Astrocyte (in vitro differentiated cells and primary cell): ENCODE measurements at regions not wholly inside any gene's neighbourhood (a gene's known extent, or its start where the extent isn't known, plus 50 kb on each side); places are given as distances from the start of the nearest gene placed in this dataset.
"Not testable (repeated sequence)": the region's sequence is repeated elsewhere in the genome, so short reads cannot be mapped to it uniquely, and the experiment has no call there.

Experiments used
- DNase-seq: peaks from one replicate; pipeline ENCODE4 v3.0.0-alpha.2; 2010; ENCODE audit warnings: low read depth
- FAIRE-seq: peaks from 2 replicates; lab custom pipeline; 2011; peaks lifted over from hg19 to GRCh38; lab: Jason Lieb, UNC
- H2AFZ ChIP-seq: 2 replicates; pipeline ENCODE4 v1.6.0; 2012; ENCODE audit warnings: low read depth, low read length, inconsistent platforms
- H3K27ac ChIP-seq: 2 replicates; pipeline ENCODE4 v1.5.1; 2011; ENCODE audit warnings: low read depth, low read length, inconsistent platforms
- H3K27me3 ChIP-seq: 2 replicates; pipeline ENCODE4 v1.6.0; 2011; ENCODE audit warnings: low read length, inconsistent platforms; ENCODE audit not compliant: insufficient read depth
- H3K36me3 ChIP-seq: 2 replicates; pipeline ENCODE4 v1.5.1; 2011; ENCODE audit warnings: low read length, inconsistent platforms; ENCODE audit not compliant: insufficient read depth
- H3K4me1 ChIP-seq: 2 replicates; pipeline ENCODE4 v1.5.1; 2011; ENCODE audit warnings: low read length, inconsistent platforms; ENCODE audit not compliant: insufficient read depth
- H3K4me2 ChIP-seq: 2 replicates; pipeline ENCODE4 v1.6.0; 2012; ENCODE audit warnings: low read length, inconsistent platforms
- H3K4me3 ChIP-seq: 2 replicates; pipeline ENCODE4 v1.5.1; 2011; ENCODE audit warnings: low read depth, mild to moderate bottlenecking, low read length, inconsistent platforms; ENCODE audit not compliant: insufficient read depth
- H3K79me2 ChIP-seq: 2 replicates; pipeline ENCODE4 v1.6.0; 2012; ENCODE audit warnings: mild to moderate bottlenecking, low read length, inconsistent platforms; ENCODE audit not compliant: insufficient read depth
- H3K9ac ChIP-seq: 2 replicates; pipeline ENCODE4 v1.6.0; 2012; ENCODE audit warnings: mild to moderate bottlenecking, low read length, inconsistent platforms
- H3K9me3 ChIP-seq: 2 replicates; pipeline ENCODE4 v1.5.1; 2012; ENCODE audit warnings: low read depth, mild to moderate bottlenecking, low read length, inconsistent platforms; ENCODE audit not compliant: insufficient read depth
- H4K20me1 ChIP-seq: 2 replicates; pipeline ENCODE4 v1.6.0; 2012; ENCODE audit warnings: low read length, inconsistent platforms; ENCODE audit not compliant: insufficient read depth
- H3K27ac Mint-ChIP-seq: one replicate; pipeline ENCODE4 v1.8.0; 2021; ENCODE audit warnings: mild to moderate bottlenecking, mixed read lengths; ENCODE audit not compliant: unreplicated experiment
- H3K27me3 Mint-ChIP-seq: one replicate; pipeline ENCODE4 v1.8.0; 2021; ENCODE audit warnings: low read depth, mixed read lengths; ENCODE audit not compliant: unreplicated experiment
- H3K36me3 Mint-ChIP-seq: one replicate; pipeline ENCODE4 v1.8.0; 2021; ENCODE audit warnings: low read depth, mixed read lengths; ENCODE audit not compliant: unreplicated experiment
- H3K4me1 Mint-ChIP-seq: one replicate; pipeline ENCODE4 v1.8.0; 2021; ENCODE audit warnings: low read depth, mixed read lengths; ENCODE audit not compliant: unreplicated experiment
- H3K4me3 Mint-ChIP-seq: one replicate; pipeline ENCODE4 v1.8.0; 2021; ENCODE audit warnings: mild to moderate bottlenecking, moderate library complexity, mixed read lengths; ENCODE audit not compliant: unreplicated experiment
- H3K9me3 Mint-ChIP-seq: one replicate; pipeline ENCODE4 v1.8.0; 2021; ENCODE audit warnings: mild to moderate bottlenecking, mixed read lengths; ENCODE audit not compliant: unreplicated experiment
- EZH2 ChIP-seq: IDR thresholded peaks from 2 replicates; pipeline ENCODE4 v1.6.1; 2012; ENCODE audit warnings: mild to moderate bottlenecking, low read length, inconsistent platforms; ENCODE audit not compliant: insufficient read depth
- TF ChIP-seq, protein P1 (sequence below): IDR thresholded peaks from 2 replicates; pipeline ENCODE4 v1.5.1; 2011; ENCODE audit warnings: low read depth, mild to moderate bottlenecking, inconsistent platforms, low read length, moderate library complexity; ENCODE audit not compliant: insufficient read depth

DNA sequence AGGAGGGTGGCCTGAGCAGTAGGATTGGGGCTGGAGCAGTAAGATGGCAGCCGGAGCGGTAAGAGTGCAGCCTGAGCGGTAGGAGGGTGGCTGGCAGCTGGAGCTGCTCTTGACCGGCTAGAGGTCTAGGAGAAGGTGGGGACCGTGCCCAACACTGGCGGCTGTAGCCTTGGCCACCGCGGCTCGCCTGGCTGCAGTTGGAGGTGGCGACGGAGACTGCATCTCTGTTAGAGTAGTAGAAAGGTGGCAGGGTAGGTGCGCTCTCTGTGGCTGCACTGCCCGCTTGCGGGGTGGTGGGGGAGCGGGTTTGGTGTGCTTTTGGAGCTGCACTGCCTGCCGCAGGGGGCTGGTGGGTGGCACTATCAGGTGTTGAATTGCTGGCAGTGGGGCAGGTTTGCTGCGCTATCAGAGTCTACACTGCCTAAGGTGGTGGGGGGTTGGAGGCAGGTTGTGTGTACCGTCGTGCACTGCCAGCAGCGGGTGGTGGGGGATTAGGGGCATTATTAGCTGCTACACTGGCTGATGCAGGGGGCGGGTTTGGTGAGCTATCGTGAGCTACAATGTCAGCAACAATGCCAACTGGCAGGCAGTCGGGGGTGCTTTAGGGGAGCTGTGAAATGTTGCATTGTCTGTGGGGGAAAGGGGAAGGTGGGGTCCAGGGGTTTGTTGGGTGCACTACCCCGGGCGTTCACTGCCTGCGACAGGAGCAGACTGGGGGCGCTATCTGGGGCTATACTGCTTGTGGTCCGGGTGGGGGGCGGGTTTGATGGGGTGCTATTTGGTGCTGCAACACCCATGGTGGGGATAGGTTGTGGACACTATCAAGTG, 4461.3 kb upstream of the OR11H1 start:
- Histone ChIP-seq H3K9ac (no peak overlapping the region), H3K27ac (no peak overlapping the region), H3K4me1 (no peaks in the 10 kb centered on the region), H3K4me3 (no peak overlapping the region), H4K20me1 (no peaks in the 10 kb centered on the region), H3K36me3 (no peaks in the 10 kb centered on the region), H3K9me3 (peaks cover 30% of the 10 kb centered on the region), H2AFZ (no peak overlapping the region), H3K4me2 (no peak overlapping the region), H3K27me3 (no peaks in the 10 kb centered on the region), H3K79me2 (no peaks in the 10 kb centered on the region)
- Mint-ChIP-seq H3K27me3 (no peaks in the 10 kb centered on the region), H3K4me3 (no peak overlapping the region), H3K27ac (no peak overlapping the region), H3K36me3 (peaks cover 3% of the 10 kb centered on the region), H3K4me1 (no peaks in the 10 kb centered on the region), H3K9me3 (peaks cover 29% of the 10 kb centered on the region)
- DNase-seq (no peak), FAIRE-seq (no peak)
- TF ChIP-seq, protein P1, sequence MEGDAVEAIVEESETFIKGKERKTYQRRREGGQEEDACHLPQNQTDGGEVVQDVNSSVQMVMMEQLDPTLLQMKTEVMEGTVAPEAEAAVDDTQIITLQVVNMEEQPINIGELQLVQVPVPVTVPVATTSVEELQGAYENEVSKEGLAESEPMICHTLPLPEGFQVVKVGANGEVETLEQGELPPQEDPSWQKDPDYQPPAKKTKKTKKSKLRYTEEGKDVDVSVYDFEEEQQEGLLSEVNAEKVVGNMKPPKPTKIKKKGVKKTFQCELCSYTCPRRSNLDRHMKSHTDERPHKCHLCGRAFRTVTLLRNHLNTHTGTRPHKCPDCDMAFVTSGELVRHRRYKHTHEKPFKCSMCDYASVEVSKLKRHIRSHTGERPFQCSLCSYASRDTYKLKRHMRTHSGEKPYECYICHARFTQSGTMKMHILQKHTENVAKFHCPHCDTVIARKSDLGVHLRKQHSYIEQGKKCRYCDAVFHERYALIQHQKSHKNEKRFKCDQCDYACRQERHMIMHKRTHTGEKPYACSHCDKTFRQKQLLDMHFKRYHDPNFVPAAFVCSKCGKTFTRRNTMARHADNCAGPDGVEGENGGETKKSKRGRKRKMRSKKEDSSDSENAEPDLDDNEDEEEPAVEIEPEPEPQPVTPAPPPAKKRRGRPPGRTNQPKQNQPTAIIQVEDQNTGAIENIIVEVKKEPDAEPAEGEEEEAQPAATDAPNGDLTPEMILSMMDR, result no peak
- no peak for TF ChIP-seq EZH2

DNA sequence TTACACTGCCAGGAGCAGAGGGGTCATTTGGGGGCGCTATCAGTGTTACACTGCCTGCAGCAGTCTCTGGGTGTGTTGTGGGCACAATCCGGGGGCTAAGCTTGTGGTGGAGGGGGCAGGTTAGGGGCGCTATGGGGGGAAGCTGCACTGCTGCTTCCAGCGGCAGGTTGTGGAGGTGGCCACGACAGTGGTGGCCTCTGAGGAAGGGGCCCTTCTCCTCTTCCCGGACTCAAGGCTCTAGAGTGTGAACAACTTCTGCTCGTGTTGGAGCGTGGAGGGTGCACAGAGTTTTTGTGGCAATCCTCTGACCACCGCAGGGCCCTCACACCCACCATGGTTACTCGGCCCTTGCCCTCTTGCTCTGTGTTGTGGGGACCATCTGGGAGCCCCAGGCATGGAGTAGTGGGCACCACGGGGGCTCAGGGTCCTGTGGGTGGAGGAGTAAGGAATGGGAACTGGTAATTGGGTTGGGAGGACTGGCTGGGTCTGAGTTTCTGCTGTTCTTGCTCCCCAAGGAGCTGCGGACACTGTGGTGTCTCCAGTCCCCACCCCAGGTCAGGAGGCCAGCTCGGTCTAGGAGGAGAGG, 4460.6 kb upstream of the OR11H1 start:
- H2AFZ ChIP-seq, H3K4me1 ChIP-seq, H3K4me3 Mint-ChIP-seq, H3K36me3 Mint-ChIP-seq, H3K36me3 ChIP-seq, H3K27ac Mint-ChIP-seq, FAIRE-seq, H3K79me2 ChIP-seq, H3K4me1 Mint-ChIP-seq, H3K9ac ChIP-seq, H3K27me3 Mint-ChIP-seq, H3K27me3 ChIP-seq, H3K27ac ChIP-seq, DNase-seq, H3K4me2 ChIP-seq, H3K4me3 ChIP-seq, H4K20me1 ChIP-seq: not testable (repeated sequence)
- peaks cover 29% of the 10 kb centered on the region for H3K9me3 Mint-ChIP-seq
- peaks cover 30% of the 10 kb centered on the region for H3K9me3 ChIP-seq

DNA sequence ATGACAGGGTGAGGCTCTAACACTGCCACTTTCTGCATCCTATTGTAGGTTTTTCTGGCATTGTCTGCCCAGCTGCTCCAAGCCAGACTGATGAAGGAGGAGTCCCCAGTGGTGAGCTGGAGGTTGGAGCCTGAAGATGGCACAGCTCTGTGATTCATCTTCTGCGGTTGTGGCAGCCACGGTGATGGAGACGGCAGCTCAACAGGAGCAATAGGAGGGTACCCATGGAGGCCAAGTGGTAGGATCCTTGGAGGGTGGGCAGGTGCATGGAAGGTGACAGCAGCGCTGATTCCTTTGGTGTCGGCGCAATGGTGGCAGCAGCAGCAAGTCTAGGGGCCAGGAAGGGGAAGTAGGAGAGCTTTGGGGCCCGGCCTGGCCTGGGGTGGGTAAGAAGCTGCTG, 4460.1 kb upstream of the OR11H1 start:
- H3K4me3 Mint-ChIP-seq, H4K20me1 ChIP-seq, FAIRE-seq, H3K27ac Mint-ChIP-seq, H3K27me3 Mint-ChIP-seq, H3K36me3 Mint-ChIP-seq, H3K79me2 ChIP-seq, H2AFZ ChIP-seq, H3K4me2 ChIP-seq, H3K9ac ChIP-seq, H3K4me3 ChIP-seq, H3K4me1 Mint-ChIP-seq, H3K4me1 ChIP-seq, H3K27me3 ChIP-seq, DNase-seq, H3K27ac ChIP-seq, H3K36me3 ChIP-seq: not testable (repeated sequence)
- peaks cover 30% of the 10 kb centered on the region for H3K9me3 ChIP-seq
- H3K9me3 Mint-ChIP-seq, result peaks cover 26% of the 10 kb centered on the region

DNA sequence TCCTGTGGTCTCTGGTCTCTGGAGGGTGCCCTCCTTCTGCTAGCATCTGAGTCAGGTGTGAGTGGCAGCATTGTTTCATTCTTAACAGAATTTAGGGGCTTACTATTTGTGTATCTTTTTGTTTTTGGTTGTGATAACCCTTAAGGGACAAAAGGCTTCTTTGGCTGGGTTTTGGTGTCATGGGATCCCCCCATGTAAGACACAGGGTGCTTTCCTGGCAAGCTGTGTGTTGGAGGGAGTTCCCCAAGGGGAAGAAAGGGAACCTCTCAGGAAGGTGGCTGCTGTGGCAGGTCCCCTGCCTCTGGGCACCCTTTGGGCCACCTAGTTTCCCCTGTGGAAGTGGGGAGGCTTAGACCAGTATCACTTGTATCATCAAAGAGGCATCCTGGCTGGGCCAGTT, 4459.6 kb upstream of the OR11H1 start:
- not testable (repeated sequence) for H3K36me3 Mint-ChIP-seq, H3K79me2 ChIP-seq
- peaks cover 26% of the 10 kb centered on the region for H3K9me3 Mint-ChIP-seq

More for the DNA sequence above, 4459.6 kb upstream of the OR11H1 start:
- not testable (repeated sequence) for H2AFZ ChIP-seq, H3K27me3 Mint-ChIP-seq, H3K9ac ChIP-seq, H3K4me3 ChIP-seq, FAIRE-seq, H3K36me3 ChIP-seq, H3K27ac ChIP-seq, H3K27ac Mint-ChIP-seq, H3K4me1 ChIP-seq, H4K20me1 ChIP-seq, H3K27me3 ChIP-seq, DNase-seq, H3K4me1 Mint-ChIP-seq, H3K4me3 Mint-ChIP-seq, H3K4me2 ChIP-seq
- peaks cover 26% of the 10 kb centered on the region for H3K9me3 ChIP-seq
